Parathyroid adenoma (tissue), 2 donors: ENCODE measurements at regions not wholly inside any gene's neighbourhood (a gene's known extent, or its start where the extent isn't known, plus 50 kb on each side); places are given as distances from the start of the nearest gene placed in this dataset.

Experiments
- H2AFZ ChIP-seq: fragments of 300-600 bp; sonication (generic); one replicate; pipeline ENCODE4 v1.7.0; 2017; ENCODE audit warnings: antibody characterized with exemption, mild to moderate bottlenecking
- H3K27ac ChIP-seq: fragments of 300-600 bp; sonication (generic); one replicate; pipeline ENCODE4 v1.7.0; 2017
- H3K27me3 ChIP-seq: fragments of 300-600 bp; sonication (generic); one replicate; pipeline ENCODE4 v1.7.0; 2017; ENCODE audit warnings: low read length; ENCODE audit not compliant: control insufficient read depth, insufficient read depth
- H3K36me3 ChIP-seq: fragments of 300-600 bp; sonication (generic); one replicate; pipeline ENCODE4 v1.7.0; 2017; ENCODE audit warnings: low read length; ENCODE audit not compliant: control insufficient read depth, insufficient read depth
- H3K4me1 ChIP-seq: fragments of 300-600 bp; sonication (generic); one replicate; pipeline ENCODE4 v1.7.0; 2017; ENCODE audit warnings: control low read depth
- H3K4me2 ChIP-seq: fragments of 300-600 bp; sonication (generic); one replicate; pipeline ENCODE4 v1.7.0; 2017; ENCODE audit warnings: low read length
- H3K4me3 ChIP-seq: fragments of 300-600 bp; sonication (generic); one replicate; pipeline ENCODE4 v1.7.0; 2017; ENCODE audit warnings: low read depth, low read length
- H3K79me2 ChIP-seq: fragments of 300-600 bp; sonication (generic); one replicate; pipeline ENCODE4 v1.7.0; 2017; ENCODE audit warnings: control low read depth
- H3K9ac ChIP-seq: fragments of 300-600 bp; sonication (generic); one replicate; pipeline ENCODE4 v1.7.0; 2017; ENCODE audit warnings: mild to moderate bottlenecking
- H3K9me3 ChIP-seq: fragments of 300-600 bp; sonication (generic); one replicate; pipeline ENCODE4 v1.7.0; 2017; ENCODE audit warnings: low read length; ENCODE audit not compliant: control insufficient read depth
- TF ChIP-seq, protein P1 (sequence below): fragments of 300-600 bp; sonication (generic); IDR thresholded peaks from one replicate; pipeline ENCODE4 v1.7.0; 2017; ENCODE audit warnings: antibody characterized with exemption, mild to moderate bottlenecking
- donor health status: primary hyperparathyroidism.

- no peak overlapping the region for H3K27ac ChIP-seq
- no peaks in the 10 kb centered on the region for H3K9me3 ChIP-seq
- no peak overlapping the region for H3K9ac ChIP-seq
- TF ChIP-seq, protein P1, sequence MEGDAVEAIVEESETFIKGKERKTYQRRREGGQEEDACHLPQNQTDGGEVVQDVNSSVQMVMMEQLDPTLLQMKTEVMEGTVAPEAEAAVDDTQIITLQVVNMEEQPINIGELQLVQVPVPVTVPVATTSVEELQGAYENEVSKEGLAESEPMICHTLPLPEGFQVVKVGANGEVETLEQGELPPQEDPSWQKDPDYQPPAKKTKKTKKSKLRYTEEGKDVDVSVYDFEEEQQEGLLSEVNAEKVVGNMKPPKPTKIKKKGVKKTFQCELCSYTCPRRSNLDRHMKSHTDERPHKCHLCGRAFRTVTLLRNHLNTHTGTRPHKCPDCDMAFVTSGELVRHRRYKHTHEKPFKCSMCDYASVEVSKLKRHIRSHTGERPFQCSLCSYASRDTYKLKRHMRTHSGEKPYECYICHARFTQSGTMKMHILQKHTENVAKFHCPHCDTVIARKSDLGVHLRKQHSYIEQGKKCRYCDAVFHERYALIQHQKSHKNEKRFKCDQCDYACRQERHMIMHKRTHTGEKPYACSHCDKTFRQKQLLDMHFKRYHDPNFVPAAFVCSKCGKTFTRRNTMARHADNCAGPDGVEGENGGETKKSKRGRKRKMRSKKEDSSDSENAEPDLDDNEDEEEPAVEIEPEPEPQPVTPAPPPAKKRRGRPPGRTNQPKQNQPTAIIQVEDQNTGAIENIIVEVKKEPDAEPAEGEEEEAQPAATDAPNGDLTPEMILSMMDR: no peak
- no peak overlapping the region for H2AFZ ChIP-seq
- no peak overlapping the region for H3K4me3 ChIP-seq
- no peaks in the 10 kb centered on the region for H3K36me3 ChIP-seq
- H3K4me2 ChIP-seq: no peak overlapping the region
- no peaks in the 10 kb centered on the region for H3K79me2 ChIP-seq
- no peaks in the 10 kb centered on the region for H3K27me3 ChIP-seq
- H3K4me1 ChIP-seq: no peaks in the 10 kb centered on the region
These were observed 755.5 kb downstream of the STIM2 start for GRCh38 chr4:27616166-27616565.

GRCh38 chr4:27619435-27619834 lies 758.8 kb downstream of the STIM2 start:
- TF ChIP-seq, protein P1: no peak
- no peak overlapping the region for H3K9ac ChIP-seq
- H3K4me2 ChIP-seq: no peak overlapping the region
- no peaks in the 10 kb centered on the region for H3K36me3 ChIP-seq
- no peaks in the 10 kb centered on the region for H3K9me3 ChIP-seq
- H3K27me3 ChIP-seq: no peaks in the 10 kb centered on the region
- no peak overlapping the region for H2AFZ ChIP-seq
- no peak overlapping the region for H3K4me3 ChIP-seq
- no peak overlapping the region for H3K27ac ChIP-seq
- H3K79me2 ChIP-seq: no peaks in the 10 kb centered on the region
- H3K4me1 ChIP-seq: no peaks in the 10 kb centered on the region

GRCh38 chr4:27620886-27621285 lies 760.2 kb downstream of the STIM2 start:
- Histone ChIP-seq H3K4me2 (no peak overlapping the region), H3K27ac (no peak overlapping the region), H3K4me3 (no peak overlapping the region), H3K9me3 (no peaks in the 10 kb centered on the region), H3K27me3 (no peaks in the 10 kb centered on the region), H3K9ac (no peak overlapping the region), H3K79me2 (no peaks in the 10 kb centered on the region), H2AFZ (no peak overlapping the region), H3K36me3 (no peaks in the 10 kb centered on the region), H3K4me1 (no peaks in the 10 kb centered on the region)
- TF ChIP-seq, protein P1: no peak

DNA sequence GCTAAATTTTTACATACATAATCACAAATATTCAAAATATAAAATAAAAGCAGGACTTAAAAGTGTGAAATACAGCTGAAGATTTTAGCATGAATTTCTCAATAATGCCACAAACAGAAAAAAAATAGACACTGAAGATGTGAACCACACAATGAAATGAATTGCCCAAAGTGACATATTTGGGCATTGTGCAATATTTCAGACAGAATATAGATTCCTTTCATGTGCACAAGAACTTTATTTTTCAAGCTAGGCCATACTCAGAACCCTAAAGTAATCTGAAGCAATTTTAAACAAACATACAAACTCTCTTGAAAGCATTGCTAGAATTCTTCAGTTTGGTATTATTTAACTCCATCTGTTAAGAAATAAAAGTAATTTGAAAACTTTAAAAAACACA lies 764.1 kb downstream of the STIM2 start:
- TF ChIP-seq, protein P1: no peak
- Histone ChIP-seq H2AFZ (no peak overlapping the region), H3K27ac (no peak overlapping the region), H3K27me3 (no peaks in the 10 kb centered on the region), H3K79me2 (no peaks in the 10 kb centered on the region), H3K4me2 (no peak overlapping the region), H3K36me3 (no peaks in the 10 kb centered on the region), H3K9ac (no peak overlapping the region), H3K4me3 (no peak overlapping the region), H3K4me1 (no peaks in the 10 kb centered on the region), H3K9me3 (no peaks in the 10 kb centered on the region)

DNA sequence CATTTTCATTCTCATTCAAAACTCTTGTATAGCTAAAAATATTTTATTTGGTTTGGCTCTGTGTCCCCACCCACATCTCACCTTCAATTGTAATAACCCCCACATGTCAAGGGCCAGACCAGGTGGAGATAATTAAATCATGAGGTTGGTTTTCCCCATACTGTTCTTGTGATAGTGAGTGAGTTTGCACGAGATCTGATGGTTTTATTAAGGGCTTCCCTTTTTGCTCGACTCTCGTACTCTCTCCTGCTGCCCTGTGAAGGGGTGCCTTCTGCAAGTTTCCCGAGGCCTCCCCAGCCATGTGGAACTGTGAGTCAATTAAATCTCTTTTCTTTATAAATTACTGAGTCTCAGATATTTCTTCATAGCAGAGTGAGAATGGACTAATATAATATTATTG lies 768.0 kb downstream of the STIM2 start:
- no peak overlapping the region for H3K9ac ChIP-seq
- H3K27ac ChIP-seq: no peak overlapping the region
- H3K36me3 ChIP-seq: no peaks in the 10 kb centered on the region
- H3K4me2 ChIP-seq: no peak overlapping the region
- no peak overlapping the region for H3K4me3 ChIP-seq
- no peaks in the 10 kb centered on the region for H3K9me3 ChIP-seq
- no peaks in the 10 kb centered on the region for H3K27me3 ChIP-seq
- no peaks in the 10 kb centered on the region for H3K79me2 ChIP-seq
- H3K4me1 ChIP-seq: no peaks in the 10 kb centered on the region
- TF ChIP-seq, protein P1: no peak
- no peak overlapping the region for H2AFZ ChIP-seq
